ENCODE measurements at regions not wholly inside any gene's neighbourhood (a gene's known extent, or its start where the extent isn't known, plus 50 kb on each side); places are given as distances from the start of the nearest gene placed in this dataset.
A peak's percentile ranks its signal among the peaks of the same experiment; 100 is the strongest.

DNA sequence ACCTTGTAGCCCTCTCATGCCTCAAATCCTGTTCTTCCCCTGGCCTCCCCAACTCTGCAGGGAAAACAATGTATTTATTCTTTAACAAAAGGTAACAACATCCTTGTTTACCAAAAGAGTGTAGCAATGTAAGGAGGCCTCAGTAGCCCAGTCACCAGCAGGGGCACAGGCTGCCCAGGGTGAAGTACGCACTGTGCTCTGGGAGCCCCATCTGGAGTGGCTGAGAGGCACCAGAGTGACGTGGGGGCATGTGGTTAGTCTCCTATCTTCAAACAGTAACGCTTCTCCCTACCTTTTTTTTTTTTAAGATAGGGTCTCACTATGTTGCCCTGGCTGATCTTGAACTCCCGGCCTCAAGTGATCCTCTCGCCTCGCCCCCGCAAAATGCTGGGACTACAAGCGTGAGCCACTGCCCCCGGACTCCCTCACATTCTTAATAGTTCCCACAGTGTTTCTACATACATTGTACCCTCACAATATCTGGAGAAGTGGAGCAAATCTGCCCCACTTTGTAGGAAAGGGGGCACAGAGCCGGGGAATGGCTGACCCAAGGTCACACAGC lies 51.3 kb upstream of the ECE1 start:
- ATAC-seq (no peak), DNase-seq (ENCODE audit: low spot score) (no peak)
- Mint-ChIP-seq H3K27me3 (no peaks in the 10 kb centered on the region), H3K4me3 (no peak overlapping the region), H3K9me3 (no peaks in the 10 kb centered on the region), H3K4me1 (ENCODE audit: low read depth in 2 of 2) (peaks cover 39 to 60% of the 10 kb centered on the region in 2 donors), H3K36me3 (no peaks in the 10 kb centered on the region), H3K27ac (peak overlapping the region in 1 of 2 donors; percentile 82)

DNA sequence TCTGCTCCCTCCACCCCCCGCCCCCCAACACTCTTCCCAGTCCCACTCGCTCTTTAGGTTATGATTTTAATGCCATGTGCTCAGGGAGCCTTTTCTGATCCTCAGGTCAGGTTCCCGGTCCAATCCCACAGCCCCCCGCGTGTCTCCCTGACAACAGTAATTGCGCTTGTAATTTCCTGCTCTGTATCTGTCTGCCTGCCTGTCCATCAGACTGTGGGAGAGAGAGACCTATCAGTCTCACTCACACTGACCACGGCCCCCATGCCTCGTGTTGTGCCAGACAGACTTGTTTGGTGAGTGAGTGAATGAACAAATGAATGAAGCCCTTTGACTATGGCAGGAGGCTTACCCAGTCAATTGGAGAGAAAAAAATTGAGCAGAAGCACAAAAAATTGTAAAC lies 50.8 kb upstream of the ECE1 start:
- H3K4me3 Mint-ChIP-seq, result no peak overlapping the region

GRCh38 chr1:21340230-21340945 lies 50.1 kb upstream of the ECE1 start:
- no peak overlapping the region for H3K4me3 Mint-ChIP-seq

More for the DNA sequence above, 50.8 kb upstream of the ECE1 start:
- H3K27me3 Mint-ChIP-seq, result no peaks in the 10 kb centered on the region
- peaks cover 39 to 61% of the 10 kb centered on the region in 2 donors for H3K4me1 Mint-ChIP-seq (ENCODE audit: low read depth in 2 of 2)
- H3K36me3 Mint-ChIP-seq, result no peaks in the 10 kb centered on the region
- H3K9me3 Mint-ChIP-seq, result no peaks in the 10 kb centered on the region
- no peak for DNase-seq (ENCODE audit: low spot score)
- no peak for ATAC-seq
- H3K27ac Mint-ChIP-seq, result peak overlapping the region in 1 of 2 donors; percentile 82

More at GRCh38 chr1:21340230-21340945, 50.1 kb upstream of the ECE1 start:
- H3K4me1 Mint-ChIP-seq (ENCODE audit: low read depth in 2 of 2), result peaks cover 40 to 66% of the 10 kb centered on the region in 2 donors
- DNase-seq (ENCODE audit: low spot score) (no peak), ATAC-seq (no peak)
- H3K36me3 Mint-ChIP-seq, result no peaks in the 10 kb centered on the region
- H3K27ac Mint-ChIP-seq, result peak overlapping the region in 1 of 2 donors; percentile 82
- H3K27me3 Mint-ChIP-seq, result no peaks in the 10 kb centered on the region
- H3K9me3 Mint-ChIP-seq, result no peaks in the 10 kb centered on the region
